Fibroblast of the aortic adventitia (primary cell): ENCODE measurements at regions not wholly inside any gene's neighbourhood (a gene's known extent, or its start where the extent isn't known, plus 50 kb on each side); places are given as distances from the start of the nearest gene placed in this dataset.

ENCODE experiments used
- DNase-seq: peaks from one replicate; pipeline ENCODE4 v3.0.0-alpha.2; 2010; ENCODE audit warnings: low read depth
- H3K4me3 ChIP-seq: 2 replicates; pipeline ENCODE4 v1.5.1; 2011; ENCODE audit warnings: low read depth, mild to moderate bottlenecking, control low read depth, low read length, moderate library complexity
- TF ChIP-seq, protein P1 (sequence below): IDR thresholded peaks from 2 replicates; pipeline ENCODE4 v1.5.1; 2011; ENCODE audit warnings: mild to moderate bottlenecking, low read length, control low read depth, inconsistent platforms; ENCODE audit not compliant: insufficient read depth

DNA sequence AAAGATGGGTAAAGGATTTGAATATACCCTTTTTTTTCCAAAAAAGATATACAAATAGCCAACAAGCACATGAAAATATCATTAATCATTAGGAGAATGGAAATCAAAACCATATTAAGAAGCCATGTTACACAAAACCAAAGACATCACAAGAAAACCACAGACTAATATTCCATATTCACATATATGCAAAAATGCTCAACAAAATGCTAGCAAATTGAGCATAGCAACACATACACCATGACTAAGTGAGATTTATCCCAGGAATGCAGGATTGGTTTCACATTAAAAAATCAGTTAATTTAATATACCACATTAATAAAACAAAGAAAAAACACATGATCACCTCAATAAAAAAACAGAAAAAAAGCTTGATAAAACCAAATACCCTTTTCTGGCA is 84.7 kb upstream of the LMNTD1 start:
- no peak overlapping the region for H3K4me3 ChIP-seq
- TF ChIP-seq, protein P1, sequence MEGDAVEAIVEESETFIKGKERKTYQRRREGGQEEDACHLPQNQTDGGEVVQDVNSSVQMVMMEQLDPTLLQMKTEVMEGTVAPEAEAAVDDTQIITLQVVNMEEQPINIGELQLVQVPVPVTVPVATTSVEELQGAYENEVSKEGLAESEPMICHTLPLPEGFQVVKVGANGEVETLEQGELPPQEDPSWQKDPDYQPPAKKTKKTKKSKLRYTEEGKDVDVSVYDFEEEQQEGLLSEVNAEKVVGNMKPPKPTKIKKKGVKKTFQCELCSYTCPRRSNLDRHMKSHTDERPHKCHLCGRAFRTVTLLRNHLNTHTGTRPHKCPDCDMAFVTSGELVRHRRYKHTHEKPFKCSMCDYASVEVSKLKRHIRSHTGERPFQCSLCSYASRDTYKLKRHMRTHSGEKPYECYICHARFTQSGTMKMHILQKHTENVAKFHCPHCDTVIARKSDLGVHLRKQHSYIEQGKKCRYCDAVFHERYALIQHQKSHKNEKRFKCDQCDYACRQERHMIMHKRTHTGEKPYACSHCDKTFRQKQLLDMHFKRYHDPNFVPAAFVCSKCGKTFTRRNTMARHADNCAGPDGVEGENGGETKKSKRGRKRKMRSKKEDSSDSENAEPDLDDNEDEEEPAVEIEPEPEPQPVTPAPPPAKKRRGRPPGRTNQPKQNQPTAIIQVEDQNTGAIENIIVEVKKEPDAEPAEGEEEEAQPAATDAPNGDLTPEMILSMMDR: no peak
- no peak for DNase-seq

DNA sequence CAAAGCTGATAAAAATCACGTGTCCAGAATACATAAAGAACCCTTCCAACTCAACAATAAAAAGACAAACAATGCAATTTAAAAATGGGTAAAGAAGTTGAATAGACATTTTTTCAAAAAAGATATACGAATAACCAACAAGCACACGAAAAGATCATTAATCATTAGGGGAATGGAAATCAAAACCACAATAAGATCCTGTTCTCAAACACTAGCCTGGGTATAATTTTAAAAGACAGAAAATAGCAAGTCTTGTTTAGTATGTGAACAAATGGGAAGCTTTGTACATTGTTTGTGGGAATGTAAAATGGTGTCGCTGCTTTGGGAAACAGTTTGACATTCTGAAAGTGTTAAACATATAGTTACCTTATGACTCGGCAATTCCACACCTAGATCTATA is 86.3 kb upstream of the LMNTD1 start:
- no peak overlapping the region for H3K4me3 ChIP-seq
- TF ChIP-seq, protein P1: no peak
- no peak for DNase-seq

- peak; percentile 64 for DNase-seq
- TF ChIP-seq, protein P1: no peak
- no peak overlapping the region for H3K4me3 ChIP-seq
Measured at GRCh38 chr12:25644979-25645378, 91.9 kb upstream of the LMNTD1 start.

DNA sequence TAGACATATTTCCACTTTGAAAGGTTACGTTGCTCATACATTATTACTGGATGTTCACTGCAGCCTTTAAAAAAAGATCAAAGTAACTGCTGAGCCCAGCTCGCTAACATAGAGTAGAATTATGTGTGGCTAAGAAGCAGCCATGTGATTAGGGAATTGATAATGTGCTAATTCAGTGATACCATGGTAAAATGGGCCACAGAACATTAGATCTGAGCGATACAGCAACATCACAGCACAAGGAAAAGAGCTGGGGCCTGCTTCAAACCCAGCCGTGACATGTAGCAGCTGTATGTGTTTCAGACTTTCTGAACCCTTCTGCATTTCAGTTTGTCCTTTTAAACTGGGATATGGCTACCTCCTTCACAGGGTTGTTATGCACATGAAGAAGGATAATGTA is 92.3 kb upstream of the LMNTD1 start:
- TF ChIP-seq, protein P1: no peak
- DNase-seq: no peak
- no peak overlapping the region for H3K4me3 ChIP-seq

DNA sequence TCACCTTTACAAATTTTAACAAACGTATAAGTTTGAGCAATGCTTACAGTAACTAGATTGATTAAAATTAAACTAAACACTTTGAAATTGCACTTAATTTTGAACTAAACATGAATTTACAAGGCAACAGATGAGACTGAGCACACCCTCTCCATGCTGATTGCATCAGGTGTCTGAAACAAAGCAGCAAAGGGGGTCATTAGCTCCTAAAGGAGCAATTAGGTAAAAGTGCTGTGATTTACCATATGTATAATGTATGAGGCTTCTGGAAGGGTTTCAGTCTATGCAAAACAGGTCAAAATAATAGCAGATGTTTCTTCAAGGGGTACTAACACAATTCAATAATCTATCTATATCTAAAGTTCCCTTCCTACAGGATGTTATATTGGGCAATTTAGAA is 98.8 kb upstream of the LMNTD1 start:
- DNase-seq: no peak
- H3K4me3 ChIP-seq: no peak overlapping the region
- TF ChIP-seq, protein P1: no peak

- no peak overlapping the region for H3K4me3 ChIP-seq
- DNase-seq: no peak
- TF ChIP-seq, protein P1: no peak
Measured at GRCh38 chr12:25652371-25652770, 99.3 kb upstream of the LMNTD1 start.

- TF ChIP-seq, protein P1: no peak
- DNase-seq: no peak
- H3K4me3 ChIP-seq: no peak overlapping the region
Measured at GRCh38 chr12:25653487-25654175, 100.5 kb upstream of the LMNTD1 start.
